ENCODE measurements at regions not wholly inside any gene's neighbourhood (a gene's known extent, or its start where the extent isn't known, plus 50 kb on each side); places are given as distances from the start of the nearest gene placed in this dataset.

GRCh38 chr6:19632786-19633185 lies 204.4 kb upstream of the ID4 start:
- no peak overlapping the region for H3K4me3 ChIP-seq
- H3K4me1 ChIP-seq, result no peaks in the 10 kb centered on the region
- intact Hi-C loops (cut with DNase I), result no loop called here
- no peak overlapping the region for H3K27ac ChIP-seq
- ATAC-seq (no peak), DNase-seq (no peak)
- H3K27me3 ChIP-seq, result no peaks in the 10 kb centered on the region
- H3K9me3 ChIP-seq, result no peaks in the 10 kb centered on the region
- TF ChIP-seq CTCF (IDR thresholded peaks at IDR 0.05), result no peak
- H3K36me3 ChIP-seq, result no peaks in the 10 kb centered on the region

GRCh38 chr6:19635728-19636127 lies 201.4 kb upstream of the ID4 start:
- Histone ChIP-seq H3K9me3 (no peaks in the 10 kb centered on the region), H3K36me3 (no peaks in the 10 kb centered on the region), H3K4me1 (no peaks in the 10 kb centered on the region), H3K4me3 (no peak overlapping the region), H3K27ac (no peak overlapping the region), H3K27me3 (no peaks in the 10 kb centered on the region)
- TF ChIP-seq CTCF (IDR thresholded peaks at IDR 0.05), result no peak
- DNase-seq, result no peak
- intact Hi-C loops (cut with DNase I), result no loop called here
- no peak for ATAC-seq

DNA sequence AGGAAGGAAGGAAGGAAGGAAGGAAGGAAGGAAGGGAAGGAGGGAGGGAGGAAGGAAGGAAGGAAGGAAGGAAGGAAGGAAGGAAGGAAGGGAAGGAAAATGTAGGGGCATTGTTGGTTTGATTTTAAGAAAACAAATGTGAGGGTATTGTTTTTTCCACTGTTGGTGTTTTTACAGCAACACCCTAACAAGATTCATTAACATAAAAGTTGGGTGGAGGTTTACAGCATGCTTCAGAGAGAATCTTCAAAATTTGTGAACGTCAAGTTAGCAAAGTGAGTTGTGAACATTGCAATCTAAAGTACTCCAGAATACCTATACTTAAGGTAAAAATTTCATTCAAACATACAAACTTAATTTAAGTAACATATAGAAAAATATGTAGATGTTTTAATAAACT lies 200.2 kb upstream of the ID4 start:
- H3K4me3 ChIP-seq, result no peak overlapping the region
- no peaks in the 10 kb centered on the region for H3K27me3 ChIP-seq
- intact Hi-C loops (cut with DNase I), result no loop called here
- no peaks in the 10 kb centered on the region for H3K9me3 ChIP-seq
- no peak overlapping the region for H3K27ac ChIP-seq
- no peaks in the 10 kb centered on the region for H3K4me1 ChIP-seq
- no peak for ATAC-seq
- H3K36me3 ChIP-seq, result no peaks in the 10 kb centered on the region
- no peak for TF ChIP-seq CTCF (IDR thresholded peaks at IDR 0.05)
- DNase-seq, result no peak

GRCh38 chr6:19638931-19639330 lies 198.2 kb upstream of the ID4 start:
- Histone ChIP-seq H3K36me3 (no peaks in the 10 kb centered on the region), H3K27me3 (no peaks in the 10 kb centered on the region), H3K4me1 (no peaks in the 10 kb centered on the region), H3K4me3 (no peak overlapping the region), H3K9me3 (no peaks in the 10 kb centered on the region), H3K27ac (no peak overlapping the region)
- no peak for TF ChIP-seq CTCF (IDR thresholded peaks at IDR 0.05)
- no peak for ATAC-seq
- no peak for DNase-seq
- intact Hi-C loops (cut with DNase I), result no loop called here

DNA sequence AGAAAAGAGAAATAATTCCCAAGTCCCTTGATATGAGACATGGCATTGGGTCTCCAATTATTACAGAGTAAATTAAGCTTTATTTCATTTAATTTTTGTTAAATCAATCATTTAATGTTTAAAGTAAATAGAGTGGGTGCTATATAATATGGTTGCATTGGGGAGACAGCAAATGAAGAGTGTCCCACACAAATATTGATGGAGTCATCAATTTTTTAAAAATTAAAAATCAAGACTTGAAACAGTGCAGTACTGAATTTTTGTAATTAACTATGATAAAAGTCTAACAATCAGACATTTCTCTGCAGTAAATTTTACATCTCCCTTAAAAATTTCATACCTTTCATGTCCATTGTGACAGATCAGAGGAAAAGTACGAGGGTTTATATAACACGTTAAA lies 193.9 kb upstream of the ID4 start:
- Histone ChIP-seq H3K27me3 (no peaks in the 10 kb centered on the region), H3K27ac (no peak overlapping the region), H3K9me3 (no peaks in the 10 kb centered on the region), H3K36me3 (no peaks in the 10 kb centered on the region), H3K4me1 (no peaks in the 10 kb centered on the region), H3K4me3 (no peak overlapping the region)
- DNase-seq (no peak), ATAC-seq (no peak)
- intact Hi-C loops (cut with DNase I), result no loop called here
- no peak for TF ChIP-seq CTCF (IDR thresholded peaks at IDR 0.05)

DNA sequence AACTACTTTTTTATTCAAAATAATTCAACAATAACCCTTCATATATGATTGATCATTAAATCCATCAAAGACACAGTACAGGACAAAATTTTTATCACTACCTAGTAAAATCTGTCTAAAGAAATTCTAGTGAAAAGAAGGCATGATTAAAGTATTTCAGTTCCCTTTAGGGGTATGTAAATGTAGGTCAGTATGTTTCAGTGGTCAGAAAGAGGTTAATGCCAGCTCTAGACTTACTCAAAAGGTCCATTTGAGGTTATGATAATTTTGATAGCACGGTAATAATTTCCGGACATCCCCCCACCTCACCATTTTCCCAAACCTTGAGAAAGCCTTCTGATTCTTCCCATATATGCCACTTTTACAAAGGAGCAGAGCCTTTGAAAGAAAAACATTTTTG lies 193.5 kb upstream of the ID4 start:
- no peaks in the 10 kb centered on the region for H3K36me3 ChIP-seq
- no peak overlapping the region for H3K4me3 ChIP-seq
- no peak overlapping the region for H3K27ac ChIP-seq
- intact Hi-C loops (cut with DNase I), result no loop called here
- H3K9me3 ChIP-seq, result no peaks in the 10 kb centered on the region
- no peak for DNase-seq
- no peak for TF ChIP-seq CTCF (IDR thresholded peaks at IDR 0.05)
- ATAC-seq, result no peak
- no peaks in the 10 kb centered on the region for H3K27me3 ChIP-seq
- H3K4me1 ChIP-seq, result no peaks in the 10 kb centered on the region
